GM21515 (cell line): ENCODE measurements at regions not wholly inside any gene's neighbourhood (a gene's known extent, or its start where the extent isn't known, plus 50 kb on each side); places are given as distances from the start of the nearest gene placed in this dataset.

Experiments used
- ATAC-seq: cut with Tn5 transposase; IDR thresholded peaks from one replicate; pipeline ENCODE4 v1.9.1; 2021; ENCODE audit not compliant: unreplicated experiment

GRCh38 chr11:13062115-13062514 is 53.0 kb downstream of the RASSF10 start:
- ATAC-seq: no peak

GRCh38 chr11:13064593-13064992 is 55.5 kb downstream of the RASSF10 start:
- no peak for ATAC-seq

DNA sequence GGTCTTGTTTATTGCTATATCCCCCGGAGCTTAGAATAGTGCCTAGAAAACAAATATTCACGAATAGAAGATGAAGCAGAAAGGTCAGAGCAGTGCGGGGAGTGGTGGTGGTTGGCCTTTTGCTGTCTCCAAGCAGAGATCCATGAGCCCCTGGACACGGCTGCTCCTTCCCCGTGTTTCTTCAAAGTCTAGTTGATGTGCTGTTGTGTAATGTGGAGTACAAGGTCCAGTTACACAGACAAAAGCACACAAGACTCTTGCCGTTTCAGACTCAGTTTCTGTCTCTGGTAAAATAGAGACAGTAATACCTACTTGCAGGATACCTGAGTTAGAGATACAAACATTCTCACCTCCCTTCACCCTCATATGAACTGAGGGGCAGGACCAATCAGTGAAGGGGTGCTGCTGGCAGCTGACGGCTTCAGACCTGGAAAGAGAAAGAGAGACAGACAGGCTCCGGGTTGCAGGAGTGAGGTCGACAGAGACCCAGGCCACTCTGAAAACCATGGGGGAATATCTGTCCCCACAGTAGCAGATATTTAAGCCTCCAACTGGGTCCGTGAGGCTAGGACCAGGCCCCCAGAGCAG is 56.2 kb downstream of the RASSF10 start:
- ATAC-seq: no peak

DNA sequence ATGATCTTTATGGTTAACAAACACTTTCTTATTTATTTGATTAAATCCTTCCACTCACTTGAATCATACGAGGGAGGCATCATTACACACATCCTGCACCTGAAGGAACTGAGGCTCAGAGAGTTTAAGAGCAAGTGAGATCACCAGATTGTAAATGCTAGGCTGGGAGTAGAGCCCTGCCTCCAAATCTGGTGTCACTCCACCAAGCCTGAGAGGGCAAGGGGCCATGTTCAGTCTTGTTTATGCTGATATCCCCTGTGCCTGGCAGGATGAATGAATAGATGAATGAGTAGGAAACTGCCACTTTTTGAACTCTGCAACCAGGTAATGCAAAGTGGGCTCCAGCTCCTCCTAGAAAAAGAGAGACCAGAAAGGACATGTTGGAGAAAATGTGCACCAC is 59.1 kb downstream of the RASSF10 start:
- no peak for ATAC-seq

- no peak for ATAC-seq
Measured at GRCh38 chr11:13073119-13073981, 64.2 kb downstream of the RASSF10 start.

- ATAC-seq: no peak
Measured at GRCh38 chr11:13074714-13075464, 65.8 kb downstream of the RASSF10 start.

DNA sequence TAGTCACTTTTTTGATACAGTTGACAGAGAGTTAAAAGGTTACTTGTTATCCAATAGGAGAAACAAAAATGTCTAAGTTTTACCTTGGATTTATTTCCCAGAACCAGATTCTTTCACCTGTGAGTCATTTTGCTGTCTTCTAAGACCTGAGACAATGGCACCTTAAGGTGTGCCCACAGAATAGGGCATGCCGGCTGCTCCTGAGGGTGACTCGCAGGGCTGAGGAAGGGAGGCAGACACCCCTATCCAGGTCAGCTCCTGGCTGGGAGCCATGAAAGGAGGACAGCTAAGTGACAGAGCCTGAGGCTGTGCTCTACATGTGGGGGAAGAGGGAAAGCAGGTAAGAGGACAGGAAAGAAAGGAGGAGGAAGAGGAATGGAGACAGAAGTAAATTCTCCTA is 67.8 kb downstream of the RASSF10 start:
- ATAC-seq: no peak

DNA sequence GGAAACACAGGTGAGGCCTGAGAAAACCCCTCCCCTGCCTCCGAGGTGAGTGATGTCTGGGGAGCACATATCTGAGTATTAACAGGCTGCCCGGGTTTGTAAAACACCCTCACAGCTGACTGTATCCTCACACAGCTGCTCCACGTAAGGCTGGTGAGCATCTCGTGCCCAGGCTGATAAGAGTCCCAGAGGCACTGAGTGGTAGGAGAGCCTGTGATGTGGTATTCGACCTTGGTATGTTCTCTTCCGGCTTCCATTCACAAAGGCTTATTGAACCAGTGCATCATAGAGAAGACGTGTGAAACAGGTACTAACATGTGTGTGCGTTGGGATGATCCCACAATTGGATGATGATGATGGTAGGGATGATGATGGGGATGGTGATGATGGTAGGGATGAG is 71.7 kb downstream of the RASSF10 start:
- no peak for ATAC-seq

DNA sequence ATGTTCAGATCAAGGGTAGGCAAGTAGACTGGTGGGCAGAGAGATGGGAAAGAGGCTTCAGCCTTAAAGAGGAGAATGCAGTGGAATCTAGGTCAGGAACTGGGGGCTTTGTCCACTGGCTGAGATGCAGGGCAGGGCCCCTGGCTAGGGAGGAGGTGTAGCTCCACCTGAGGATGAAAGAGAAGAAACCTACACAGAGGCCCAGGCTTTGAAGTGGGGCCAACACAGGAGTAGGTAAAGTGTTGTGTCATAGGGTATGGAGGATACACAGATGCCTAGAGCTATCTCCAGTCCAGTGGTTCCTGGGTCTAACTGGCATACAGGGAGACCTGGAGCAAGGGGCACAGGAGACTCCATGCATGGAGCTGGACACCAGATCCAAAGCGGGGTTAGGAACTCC is 73.5 kb downstream of the RASSF10 start:
- no peak for ATAC-seq

DNA sequence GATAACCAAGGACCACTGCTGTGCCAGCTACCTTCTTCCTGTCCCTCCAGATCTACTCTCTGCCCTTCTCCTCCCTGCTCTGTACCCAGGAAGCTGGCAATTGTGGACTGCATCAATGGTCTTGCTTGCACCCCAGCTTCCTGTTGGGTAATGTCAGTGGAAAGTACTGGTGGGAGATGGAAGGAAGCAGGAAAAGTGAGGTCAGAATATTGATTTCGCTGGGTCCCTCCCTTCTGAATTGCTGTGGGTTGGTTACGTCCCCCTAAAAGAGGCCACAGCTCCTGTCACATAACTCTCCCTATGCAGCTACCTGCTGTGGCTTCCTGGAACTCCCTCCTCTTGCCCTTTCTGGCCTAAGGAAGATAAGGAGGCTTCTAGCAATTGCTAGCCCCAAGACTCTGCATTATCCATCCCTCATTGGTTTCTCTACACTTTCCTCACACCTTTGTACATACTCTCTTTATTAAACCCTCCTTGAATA is 81.2 kb downstream of the RASSF10 start:
- no peak for ATAC-seq

DNA sequence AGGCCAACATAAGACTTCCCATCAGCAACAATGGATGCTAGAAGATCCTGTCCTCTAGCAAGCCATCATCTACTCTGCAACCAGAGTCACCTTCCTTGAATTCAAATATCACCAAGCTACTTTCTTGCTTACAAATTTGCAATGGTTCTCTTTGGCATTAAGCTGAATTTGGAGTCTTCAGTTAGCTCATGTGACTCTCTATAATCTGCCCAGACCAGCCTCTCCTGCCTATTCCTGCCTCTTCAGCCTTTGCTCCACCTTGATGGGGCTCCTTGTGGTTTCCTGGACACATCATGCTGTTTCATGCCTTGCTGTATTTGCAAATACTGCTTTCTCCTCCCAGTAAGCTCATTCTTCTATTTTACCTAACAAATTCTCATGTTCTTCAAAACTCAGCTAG is 82.3 kb downstream of the RASSF10 start:
- ATAC-seq: no peak

- no peak for ATAC-seq
Measured at GRCh38 chr11:13091804-13092203, 82.7 kb downstream of the RASSF10 start.

GRCh38 chr11:13094930-13095687 is 86.0 kb downstream of the RASSF10 start:
- ATAC-seq: no peak

DNA sequence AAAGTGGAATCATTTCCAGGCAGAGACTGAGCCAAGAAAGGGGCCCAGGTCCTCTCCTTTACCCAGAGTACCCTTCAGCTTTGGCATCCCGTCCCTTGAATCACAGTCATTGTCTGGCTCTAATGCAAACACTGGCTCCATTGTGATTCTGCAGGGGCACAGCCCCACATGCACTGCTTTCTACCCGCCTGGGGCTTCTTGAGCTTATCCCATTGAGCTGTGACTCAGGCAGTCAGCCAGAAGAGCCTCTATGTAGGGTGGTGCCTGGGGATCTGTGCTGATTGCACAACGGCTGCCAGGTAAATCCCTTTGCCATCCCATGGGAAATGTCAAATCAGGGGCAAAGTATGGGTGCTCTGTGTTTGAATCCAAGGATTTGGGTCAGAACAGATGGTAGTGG is 88.9 kb downstream of the RASSF10 start:
- no peak for ATAC-seq

GRCh38 chr11:13098616-13099289 is 89.6 kb downstream of the RASSF10 start:
- ATAC-seq: no peak

DNA sequence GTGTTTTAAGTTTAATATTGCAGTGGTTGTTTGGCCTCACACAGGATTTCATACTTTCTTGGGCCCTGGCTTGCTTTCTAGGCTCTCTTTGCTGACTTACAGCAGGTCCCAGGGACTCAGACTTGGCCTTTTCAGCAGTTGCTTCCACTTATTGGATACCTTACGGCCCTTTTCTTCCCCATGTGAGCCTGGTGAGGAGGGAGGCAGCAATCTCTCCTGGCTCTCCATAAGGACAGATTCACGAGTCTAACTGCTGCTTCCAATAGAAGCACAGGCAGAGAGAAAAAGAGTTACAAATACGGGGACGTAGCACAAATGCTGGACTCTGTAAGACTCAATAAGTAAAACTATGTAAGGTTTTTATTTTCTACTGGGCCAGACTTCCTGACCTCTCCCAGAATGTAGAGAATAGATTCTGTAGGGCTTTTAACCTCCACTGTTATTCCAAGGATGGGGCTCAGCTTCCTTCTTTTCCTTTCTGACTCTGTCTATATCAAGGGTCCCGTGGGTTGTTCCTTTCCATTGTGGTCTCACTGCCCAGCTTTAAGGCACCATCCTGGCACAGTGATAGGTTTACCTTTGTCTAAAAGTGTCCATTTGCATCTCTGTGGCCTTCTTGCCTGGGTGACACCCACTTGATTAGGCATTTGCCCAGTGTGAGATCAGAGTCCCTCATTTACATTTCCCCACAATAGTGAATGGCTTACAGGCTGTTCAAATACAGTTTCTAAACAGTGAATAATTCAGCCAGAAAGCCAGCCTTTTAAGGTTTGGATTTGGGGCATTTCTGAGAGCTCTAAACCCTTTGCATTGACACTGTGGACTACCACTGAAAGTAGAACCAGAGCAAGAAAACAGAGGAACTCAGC is 92.8 kb downstream of the RASSF10 start:
- ATAC-seq: no peak

DNA sequence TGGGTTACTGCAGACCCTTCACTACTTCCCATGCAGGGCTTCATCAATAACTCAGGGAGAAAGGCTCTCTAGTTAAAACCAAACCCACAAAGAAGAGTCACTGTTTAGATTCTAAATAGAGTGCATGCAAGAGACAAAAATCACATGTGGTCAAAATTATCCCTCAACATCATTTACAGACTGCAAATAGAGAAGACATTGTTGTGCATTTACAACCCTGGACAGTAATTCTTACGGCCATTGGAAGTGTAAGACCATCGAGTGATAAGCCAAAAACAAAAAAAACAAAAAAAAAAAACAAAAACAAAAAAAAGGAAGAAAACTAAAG is 93.4 kb downstream of the RASSF10 start:
- no peak for ATAC-seq

DNA sequence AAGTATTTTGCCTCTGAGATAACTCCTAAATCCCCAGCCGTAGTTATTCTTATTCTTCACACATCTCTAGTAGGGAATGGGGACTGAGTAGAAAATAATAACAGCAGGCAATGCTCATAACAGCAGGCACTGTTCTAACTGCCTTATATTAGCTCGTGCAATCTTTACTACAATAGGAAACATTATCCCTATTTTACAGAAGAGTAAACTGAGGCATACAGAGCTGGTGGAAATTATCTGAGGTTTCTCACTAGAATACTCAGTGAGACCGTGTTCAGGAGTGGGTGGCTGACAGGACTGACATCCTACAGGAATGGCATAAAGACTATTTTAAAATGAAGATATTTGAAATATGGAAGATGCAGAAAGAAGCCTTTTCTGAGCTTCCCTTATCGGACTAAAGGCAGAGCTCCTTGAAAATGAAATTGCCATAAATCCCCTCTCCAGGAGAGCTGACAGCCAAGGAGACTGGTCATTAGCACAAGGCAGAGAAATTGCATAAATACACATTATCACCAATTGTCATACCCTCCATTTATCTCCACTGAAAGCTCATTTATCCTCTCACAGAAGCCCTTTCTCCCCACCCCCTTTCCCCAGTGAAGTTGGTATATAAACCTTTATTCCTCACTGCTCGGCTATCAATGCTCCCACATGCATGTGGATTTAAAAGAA is 93.9 kb downstream of the RASSF10 start:
- no peak for ATAC-seq

DNA sequence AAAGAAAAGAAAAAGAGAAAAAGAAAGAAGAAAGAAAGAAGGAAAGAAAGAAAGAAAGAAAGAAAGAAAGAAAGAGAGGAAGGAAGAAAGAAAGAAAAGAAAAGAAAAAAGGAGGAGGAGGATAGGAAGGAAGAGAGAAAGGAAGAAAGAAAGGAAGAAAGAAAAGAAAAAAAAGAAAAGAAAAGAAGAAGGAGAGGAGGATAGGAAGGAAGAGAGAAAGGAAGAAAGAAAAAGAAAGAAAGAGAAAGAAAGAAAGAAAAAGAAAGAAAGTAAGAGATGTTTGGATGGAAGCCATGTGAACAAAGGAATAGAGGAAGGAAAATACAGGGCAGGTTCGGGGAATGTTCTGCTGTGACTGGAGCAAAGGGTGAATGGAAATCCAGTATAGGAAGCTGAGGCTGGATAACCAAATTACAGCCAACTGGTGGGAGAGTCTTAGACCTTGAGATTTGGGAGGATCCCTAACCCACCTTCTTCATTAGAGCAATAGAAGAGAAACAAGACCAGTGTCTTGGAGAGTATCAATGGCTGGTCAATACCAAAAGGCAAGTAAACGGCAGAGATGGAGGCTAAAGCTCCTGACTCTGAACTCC is 94.9 kb downstream of the RASSF10 start:
- ATAC-seq: no peak
